ENCODE measurements at regions not wholly inside any gene's neighbourhood (a gene's known extent, or its start where the extent isn't known, plus 50 kb on each side); places are given as distances from the start of the nearest gene placed in this dataset.

GRCh38 chr6:51019806-51020205 lies 201.1 kb downstream of the TFAP2B start:
- Mint-ChIP-seq H3K27ac (no peak overlapping the region), H3K4me3 (no peak overlapping the region), H3K9me3 (no peaks in the 10 kb centered on the region), H3K27me3 (no peaks in the 10 kb centered on the region), H3K36me3 (ENCODE audit: low read depth) (no peaks in the 10 kb centered on the region), H3K4me1 (ENCODE audit: low read depth) (no peaks in the 10 kb centered on the region)
- ATAC-seq (no peak), DNase-seq (no peak)
- ChIA-PET CTCF (no interaction called here), POLR2A (no interaction called here)
- intact Hi-C loops (cut with micrococcal nuclease), result no loop called here
- TF ChIP-seq, protein P1, sequence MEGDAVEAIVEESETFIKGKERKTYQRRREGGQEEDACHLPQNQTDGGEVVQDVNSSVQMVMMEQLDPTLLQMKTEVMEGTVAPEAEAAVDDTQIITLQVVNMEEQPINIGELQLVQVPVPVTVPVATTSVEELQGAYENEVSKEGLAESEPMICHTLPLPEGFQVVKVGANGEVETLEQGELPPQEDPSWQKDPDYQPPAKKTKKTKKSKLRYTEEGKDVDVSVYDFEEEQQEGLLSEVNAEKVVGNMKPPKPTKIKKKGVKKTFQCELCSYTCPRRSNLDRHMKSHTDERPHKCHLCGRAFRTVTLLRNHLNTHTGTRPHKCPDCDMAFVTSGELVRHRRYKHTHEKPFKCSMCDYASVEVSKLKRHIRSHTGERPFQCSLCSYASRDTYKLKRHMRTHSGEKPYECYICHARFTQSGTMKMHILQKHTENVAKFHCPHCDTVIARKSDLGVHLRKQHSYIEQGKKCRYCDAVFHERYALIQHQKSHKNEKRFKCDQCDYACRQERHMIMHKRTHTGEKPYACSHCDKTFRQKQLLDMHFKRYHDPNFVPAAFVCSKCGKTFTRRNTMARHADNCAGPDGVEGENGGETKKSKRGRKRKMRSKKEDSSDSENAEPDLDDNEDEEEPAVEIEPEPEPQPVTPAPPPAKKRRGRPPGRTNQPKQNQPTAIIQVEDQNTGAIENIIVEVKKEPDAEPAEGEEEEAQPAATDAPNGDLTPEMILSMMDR (IDR thresholded peaks at IDR 0.05), result no peak

DNA sequence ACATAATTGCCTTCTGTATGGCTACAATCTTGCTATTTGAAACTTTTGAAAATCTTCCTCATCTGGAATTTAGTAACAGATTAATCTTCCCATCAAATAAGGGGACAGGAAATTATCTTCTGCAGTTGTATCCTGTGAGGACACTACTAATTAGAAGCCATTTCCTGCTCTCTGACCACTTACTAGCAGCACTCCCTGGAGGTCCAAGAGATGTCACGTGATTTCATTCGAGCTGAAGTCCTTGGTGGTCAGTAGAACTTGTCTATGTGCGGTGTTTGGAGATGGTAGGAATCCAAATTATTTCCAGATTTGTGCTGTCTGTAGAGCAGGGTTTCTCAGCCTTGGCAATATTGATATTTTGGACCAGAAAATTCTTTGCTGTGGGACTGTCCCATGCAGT lies 202.5 kb downstream of the TFAP2B start:
- ChIA-PET POLR2A (no interaction called here), CTCF (no interaction called here)
- DNase-seq (no peak), ATAC-seq (no peak)
- H3K4me1 Mint-ChIP-seq (ENCODE audit: low read depth), result no peaks in the 10 kb centered on the region
- no peaks in the 10 kb centered on the region for H3K9me3 Mint-ChIP-seq
- H3K36me3 Mint-ChIP-seq (ENCODE audit: low read depth), result no peaks in the 10 kb centered on the region
- intact Hi-C loops (cut with micrococcal nuclease), result no loop called here
- H3K27ac Mint-ChIP-seq, result no peak overlapping the region
- TF ChIP-seq, protein P1 (IDR thresholded peaks at IDR 0.05), result no peak
- no peaks in the 10 kb centered on the region for H3K27me3 Mint-ChIP-seq
- no peak overlapping the region for H3K4me3 Mint-ChIP-seq

GRCh38 chr6:51024126-51024525 lies 205.5 kb downstream of the TFAP2B start:
- TF ChIP-seq, protein P1 (IDR thresholded peaks at IDR 0.05), result no peak
- CTCF ChIA-PET, result no interaction called here
- H3K27me3 Mint-ChIP-seq, result no peaks in the 10 kb centered on the region
- H3K4me3 Mint-ChIP-seq, result no peak overlapping the region
- POLR2A ChIA-PET, result no interaction called here
- H3K4me1 Mint-ChIP-seq (ENCODE audit: low read depth), result no peaks in the 10 kb centered on the region
- ATAC-seq (no peak), DNase-seq (no peak)
- no peak overlapping the region for H3K27ac Mint-ChIP-seq
- no peaks in the 10 kb centered on the region for H3K9me3 Mint-ChIP-seq
- intact Hi-C loops (cut with micrococcal nuclease), result no loop called here
- H3K36me3 Mint-ChIP-seq (ENCODE audit: low read depth), result no peaks in the 10 kb centered on the region

DNA sequence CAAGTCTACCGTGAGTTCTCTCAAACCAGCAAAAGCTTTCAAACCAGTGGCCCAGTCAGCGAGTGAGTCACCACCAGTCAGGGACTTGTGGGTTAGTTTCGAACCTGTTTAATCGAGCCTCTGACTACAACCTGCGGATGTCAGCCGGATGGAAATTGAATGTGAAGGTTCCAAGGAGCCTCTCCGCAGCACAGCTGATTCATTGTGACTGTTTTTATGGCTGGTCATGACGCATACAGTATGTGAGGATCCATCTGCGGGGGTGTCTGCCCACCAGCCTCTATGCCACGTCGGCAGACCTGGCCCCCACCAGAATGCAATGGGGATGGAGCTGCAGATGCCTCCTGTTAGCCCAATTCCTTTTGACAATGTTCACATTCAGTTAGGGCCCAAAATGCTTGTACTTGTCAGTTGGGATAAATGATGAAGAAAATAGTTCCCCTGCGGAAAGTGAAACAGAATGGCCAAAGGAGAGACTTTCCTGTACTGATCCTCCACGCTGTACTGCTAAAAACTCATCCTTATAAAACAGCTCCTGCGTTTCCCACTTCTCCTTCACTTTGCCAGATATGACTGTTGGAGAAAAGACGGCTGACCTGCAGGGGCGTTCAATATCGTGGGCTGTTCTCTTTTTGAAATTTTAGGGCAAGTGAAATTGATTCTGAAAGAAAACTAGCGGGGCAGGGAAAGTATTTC lies 206.6 kb downstream of the TFAP2B start:
- H3K4me1 Mint-ChIP-seq (ENCODE audit: low read depth), result no peaks in the 10 kb centered on the region
- no peak overlapping the region for H3K27ac Mint-ChIP-seq
- H3K36me3 Mint-ChIP-seq (ENCODE audit: low read depth), result no peaks in the 10 kb centered on the region
- no peaks in the 10 kb centered on the region for H3K9me3 Mint-ChIP-seq
- ATAC-seq (no peak), DNase-seq (no peak)
- TF ChIP-seq, protein P1 (IDR thresholded peaks at IDR 0.05), result no peak
- H3K4me3 Mint-ChIP-seq, result no peak overlapping the region
- intact Hi-C loops (cut with micrococcal nuclease), result no loop called here
- H3K27me3 Mint-ChIP-seq, result no peaks in the 10 kb centered on the region
- CTCF ChIA-PET, result no interaction called here
- POLR2A ChIA-PET, result no interaction called here

DNA sequence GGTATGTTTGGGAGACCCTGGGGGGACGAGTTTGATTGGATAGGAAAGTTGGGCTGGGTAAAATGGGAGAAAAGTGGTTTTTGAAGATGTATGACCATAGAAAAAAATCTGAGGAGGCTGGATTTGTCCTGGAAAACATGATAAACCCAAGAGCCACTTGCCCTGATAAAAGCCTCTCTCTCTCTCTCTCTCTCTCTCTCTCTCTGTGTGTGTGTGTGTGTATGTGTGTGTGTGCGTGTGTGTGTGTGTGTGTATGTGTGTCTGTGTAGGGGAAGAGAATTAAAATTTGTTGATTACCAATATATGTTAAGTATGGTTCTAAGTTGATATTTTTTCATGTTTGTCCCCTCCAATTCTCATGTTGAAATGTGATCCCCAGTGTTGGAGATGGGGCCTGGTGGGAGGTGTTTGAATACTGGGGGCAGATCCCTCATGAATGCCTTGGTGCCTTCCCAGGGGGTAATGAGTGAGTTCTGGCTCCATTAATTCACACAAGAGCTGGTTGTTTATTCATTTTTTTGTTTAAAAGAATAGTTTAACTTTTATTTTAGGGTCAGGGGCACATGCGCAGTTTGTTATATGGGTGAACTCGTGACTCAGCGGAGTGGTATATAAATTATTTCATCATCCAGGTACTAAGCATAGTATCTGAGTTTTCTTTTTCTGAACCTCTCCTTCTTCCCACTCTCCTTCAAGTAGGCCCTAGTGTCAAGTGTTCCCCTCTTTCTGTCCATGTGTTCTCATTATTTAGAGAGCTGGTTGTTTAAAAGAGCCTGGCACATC lies 208.8 kb downstream of the TFAP2B start:
- Mint-ChIP-seq H3K4me1 (ENCODE audit: low read depth) (no peaks in the 10 kb centered on the region), H3K4me3 (no peak overlapping the region), H3K36me3 (ENCODE audit: low read depth) (no peaks in the 10 kb centered on the region), H3K9me3 (peaks cover 2% of the 10 kb centered on the region), H3K27ac (no peak overlapping the region), H3K27me3 (no peaks in the 10 kb centered on the region)
- TF ChIP-seq, protein P1 (IDR thresholded peaks at IDR 0.05), result no peak
- intact Hi-C loops (cut with micrococcal nuclease), result no loop called here
- ATAC-seq, result no peak
- ChIA-PET POLR2A (no interaction called here), CTCF (no interaction called here)
- no peak for DNase-seq
